ENCODE measurements at regions not wholly inside any gene's neighbourhood (a gene's known extent, or its start where the extent isn't known, plus 50 kb on each side); places are given as distances from the start of the nearest gene placed in this dataset.
A peak's percentile ranks its signal among the peaks of the same experiment; 100 is the strongest.
"Not testable (repeated sequence)": the region's sequence is repeated elsewhere in the genome, so short reads cannot be mapped to it uniquely, and the experiment has no call there.

DNA sequence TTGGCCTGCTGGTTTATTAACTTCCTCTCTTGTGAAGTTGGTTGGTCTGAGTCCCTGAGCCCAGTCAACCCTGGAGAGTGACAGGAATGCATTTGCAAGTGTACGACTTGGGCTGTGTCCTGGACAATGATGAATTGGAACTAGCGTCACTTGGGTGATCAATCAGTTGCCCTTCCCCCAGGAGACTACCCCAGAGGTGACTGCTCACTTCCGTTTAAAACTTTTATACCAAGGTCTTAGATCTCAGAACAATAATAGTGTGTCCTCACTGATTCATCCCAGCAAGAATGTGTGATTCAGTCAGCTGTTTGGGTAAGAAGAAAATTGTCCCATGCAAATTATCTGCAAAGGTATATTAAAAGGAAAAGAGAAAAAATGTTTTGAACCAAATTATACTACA is 102.9 kb upstream of the ARMC3 start:
- BruUV-seq (replicated peaks): no TSS peak
- no peak for DNase-seq
- Histone ChIP-seq H3K9me3 (0 out of 2 replicates have a peak, but pooled peaks cover 4% of the 10 kb centered on the region), H3K4me1 (peaks cover 31% of the 10 kb centered on the region), H3K4me3 (ENCODE audit: low read depth, low read length) (no peak overlapping the region), H3K36me3 (ENCODE audit: control insufficient read depth, insufficient read depth, low read length) (no peaks in the 10 kb centered on the region), H3K27me3 (replicated peaks; ENCODE audit: control insufficient read depth, insufficient read depth, low read length) (no peaks in the 10 kb centered on the region)
- no peak overlapping the region for H3K27ac Mint-ChIP-seq (ENCODE audit: unreplicated experiment)
- CTCF ChIA-PET: interaction anchor here (0.6 to 0.7 kb wide), 2 partner anchors 288 to 295 kb away, joined by 3 to 9 read pairs; no protein-coding TSS in a partner anchor
- TF ChIP-seq, protein P1, sequence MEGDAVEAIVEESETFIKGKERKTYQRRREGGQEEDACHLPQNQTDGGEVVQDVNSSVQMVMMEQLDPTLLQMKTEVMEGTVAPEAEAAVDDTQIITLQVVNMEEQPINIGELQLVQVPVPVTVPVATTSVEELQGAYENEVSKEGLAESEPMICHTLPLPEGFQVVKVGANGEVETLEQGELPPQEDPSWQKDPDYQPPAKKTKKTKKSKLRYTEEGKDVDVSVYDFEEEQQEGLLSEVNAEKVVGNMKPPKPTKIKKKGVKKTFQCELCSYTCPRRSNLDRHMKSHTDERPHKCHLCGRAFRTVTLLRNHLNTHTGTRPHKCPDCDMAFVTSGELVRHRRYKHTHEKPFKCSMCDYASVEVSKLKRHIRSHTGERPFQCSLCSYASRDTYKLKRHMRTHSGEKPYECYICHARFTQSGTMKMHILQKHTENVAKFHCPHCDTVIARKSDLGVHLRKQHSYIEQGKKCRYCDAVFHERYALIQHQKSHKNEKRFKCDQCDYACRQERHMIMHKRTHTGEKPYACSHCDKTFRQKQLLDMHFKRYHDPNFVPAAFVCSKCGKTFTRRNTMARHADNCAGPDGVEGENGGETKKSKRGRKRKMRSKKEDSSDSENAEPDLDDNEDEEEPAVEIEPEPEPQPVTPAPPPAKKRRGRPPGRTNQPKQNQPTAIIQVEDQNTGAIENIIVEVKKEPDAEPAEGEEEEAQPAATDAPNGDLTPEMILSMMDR (IDR thresholded peaks at IDR 0.05; ENCODE audit: insufficient read depth in 1 of 2, low read depth in 1 of 2, low read length in 1 of 2, severe bottlenecking in 1 of 2, unreplicated experiment in 1 of 2): no peak
- no peaks in the 10 kb centered on the region for H3K27me3 Mint-ChIP-seq (ENCODE audit: insufficient read depth, unreplicated experiment)
- POLR2A ChIA-PET: no interaction called here
- peaks cover 13% of the 10 kb centered on the region for H3K4me1 Mint-ChIP-seq (ENCODE audit: low read depth, unreplicated experiment)
- no peak overlapping the region for H3K4me3 Mint-ChIP-seq (ENCODE audit: unreplicated experiment)
- peaks cover 19% of the 10 kb centered on the region for H3K9me3 Mint-ChIP-seq (ENCODE audit: unreplicated experiment)
- no peaks in the 10 kb centered on the region for H3K36me3 Mint-ChIP-seq (ENCODE audit: insufficient read depth, unreplicated experiment)
- intact Hi-C loops (cut with micrococcal nuclease; ENCODE audit: unreplicated experiment): no loop called here

DNA sequence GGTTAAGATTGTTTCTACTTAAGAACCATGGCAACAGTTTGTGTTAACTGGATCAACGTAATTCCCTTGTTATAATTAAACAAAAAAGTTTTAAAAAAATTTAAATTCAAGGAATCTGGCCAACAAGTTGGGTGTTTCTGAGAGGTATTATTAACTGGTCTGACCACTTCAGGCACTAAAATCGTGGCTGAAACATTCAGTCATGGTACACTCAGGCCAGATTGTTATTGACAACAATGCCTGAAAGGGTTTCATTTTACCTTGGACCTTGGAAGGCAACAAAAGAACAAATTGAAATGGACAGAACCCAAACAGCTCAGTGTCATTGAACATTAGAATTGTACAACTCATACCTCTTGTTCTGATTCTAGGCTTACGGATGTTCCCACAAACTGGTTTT is 103.3 kb upstream of the ARMC3 start:
- BruUV-seq (replicated peaks): no TSS peak
- H3K36me3 Mint-ChIP-seq (ENCODE audit: insufficient read depth, unreplicated experiment): no peaks in the 10 kb centered on the region
- no peak for DNase-seq
- Histone ChIP-seq H3K4me1 (peaks cover 31% of the 10 kb centered on the region), H3K4me3 (ENCODE audit: low read depth, low read length) (no peak overlapping the region), H3K27me3 (replicated peaks; ENCODE audit: control insufficient read depth, insufficient read depth, low read length) (no peaks in the 10 kb centered on the region), H3K36me3 (ENCODE audit: control insufficient read depth, insufficient read depth, low read length) (no peaks in the 10 kb centered on the region), H3K9me3 (0 out of 2 replicates have a peak, but pooled peaks cover 4% of the 10 kb centered on the region)
- intact Hi-C loops (cut with micrococcal nuclease; ENCODE audit: unreplicated experiment): no loop called here
- no peaks in the 10 kb centered on the region for H3K27me3 Mint-ChIP-seq (ENCODE audit: insufficient read depth, unreplicated experiment)
- H3K27ac Mint-ChIP-seq (ENCODE audit: unreplicated experiment): no peak overlapping the region
- peaks cover 19% of the 10 kb centered on the region for H3K9me3 Mint-ChIP-seq (ENCODE audit: unreplicated experiment)
- TF ChIP-seq, protein P1 (IDR thresholded peaks at IDR 0.05; ENCODE audit: insufficient read depth in 1 of 2, low read depth in 1 of 2, low read length in 1 of 2, severe bottlenecking in 1 of 2, unreplicated experiment in 1 of 2): no peak
- no peak overlapping the region for H3K4me3 Mint-ChIP-seq (ENCODE audit: unreplicated experiment)
- POLR2A ChIA-PET: no interaction called here
- H3K4me1 Mint-ChIP-seq (ENCODE audit: low read depth, unreplicated experiment): peaks cover 13% of the 10 kb centered on the region
- CTCF ChIA-PET: interaction anchor here (0.6 kb wide), 1 partner anchor 288 kb away, joined by 9 read pairs; no protein-coding TSS in a partner anchor

DNA sequence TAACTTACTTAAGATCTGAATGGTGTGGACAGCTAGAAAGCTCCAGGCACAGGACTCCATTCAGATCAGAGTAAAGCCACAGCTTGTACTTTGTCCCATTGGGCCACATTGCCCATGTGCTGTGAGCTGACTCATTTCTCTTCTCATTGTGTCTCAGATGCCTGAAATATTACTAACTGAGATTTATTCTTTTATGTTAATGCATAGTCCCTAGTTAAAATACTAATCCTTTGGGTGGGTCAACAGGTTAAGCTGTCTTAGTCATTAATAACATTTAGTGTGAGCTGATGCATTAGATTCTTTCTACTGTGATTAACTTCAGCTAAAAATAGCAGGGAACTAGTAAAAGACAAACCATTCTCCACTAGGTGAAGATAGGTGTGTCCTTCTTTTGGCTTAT is 104.7 kb upstream of the ARMC3 start:
- ChIA-PET POLR2A (no interaction called here), CTCF (interaction anchor here (1.2 kb wide), 1 partner anchor 83 kb away, joined by 3 read pairs; no protein-coding TSS in a partner anchor)
- no peaks in the 10 kb centered on the region for H3K27me3 ChIP-seq (replicated peaks; ENCODE audit: control insufficient read depth, insufficient read depth, low read length)
- H3K4me3 Mint-ChIP-seq (ENCODE audit: unreplicated experiment): peak overlapping the region; percentile 7
- peak; percentile 71 to 80 for DNase-seq
- TF ChIP-seq, protein P1 (IDR thresholded peaks at IDR 0.05; ENCODE audit: insufficient read depth in 1 of 2, low read depth in 1 of 2, low read length in 1 of 2, severe bottlenecking in 1 of 2, unreplicated experiment in 1 of 2): no peak
- H3K36me3 Mint-ChIP-seq (ENCODE audit: insufficient read depth, unreplicated experiment): no peaks in the 10 kb centered on the region
- no peak overlapping the region for H3K4me3 ChIP-seq (ENCODE audit: low read depth, low read length)
- H3K27ac Mint-ChIP-seq (ENCODE audit: unreplicated experiment): peak overlapping the region; percentile 64
- 0 out of 2 replicates have a peak, but pooled peaks cover 4% of the 10 kb centered on the region for H3K9me3 ChIP-seq
- H3K27me3 Mint-ChIP-seq (ENCODE audit: insufficient read depth, unreplicated experiment): no peaks in the 10 kb centered on the region
- BruUV-seq (replicated peaks): no TSS peak
- peaks cover 13% of the 10 kb centered on the region for H3K4me1 Mint-ChIP-seq (ENCODE audit: low read depth, unreplicated experiment)
- peaks cover 31% of the 10 kb centered on the region for H3K4me1 ChIP-seq
- intact Hi-C loops (cut with micrococcal nuclease; ENCODE audit: unreplicated experiment): no loop called here
- peaks cover 19% of the 10 kb centered on the region for H3K9me3 Mint-ChIP-seq (ENCODE audit: unreplicated experiment)
- H3K36me3 ChIP-seq (ENCODE audit: control insufficient read depth, insufficient read depth, low read length): no peaks in the 10 kb centered on the region

DNA sequence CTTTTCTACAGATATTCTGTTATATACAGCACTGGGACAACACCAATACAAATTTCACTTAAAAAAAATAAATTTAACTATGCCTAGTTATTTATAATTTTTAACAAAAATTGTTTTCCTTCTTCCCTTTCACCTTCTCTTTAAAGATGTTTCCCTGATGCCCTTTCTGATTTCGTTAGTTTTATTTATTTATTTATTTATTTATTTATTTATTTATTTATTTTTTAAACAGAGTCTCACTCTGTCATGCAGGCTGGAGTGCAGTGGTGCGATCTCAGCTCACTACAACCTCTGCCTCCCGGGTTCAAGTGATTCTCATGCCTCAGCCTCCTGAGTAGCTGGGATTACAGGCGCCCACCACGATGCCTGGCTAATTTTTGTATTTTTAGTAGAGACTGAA is 105.9 kb upstream of the ARMC3 start:
- peaks cover 13% of the 10 kb centered on the region for H3K4me1 Mint-ChIP-seq (ENCODE audit: low read depth, unreplicated experiment)
- H3K4me1 ChIP-seq: peaks cover 31% of the 10 kb centered on the region
- H3K4me3 Mint-ChIP-seq (ENCODE audit: unreplicated experiment); H3K36me3 ChIP-seq (ENCODE audit: control insufficient read depth, insufficient read depth, low read length); DNase-seq; H3K9me3 ChIP-seq; intact Hi-C loops (cut with micrococcal nuclease; ENCODE audit: unreplicated experiment); CTCF ChIA-PET; H3K36me3 Mint-ChIP-seq (ENCODE audit: insufficient read depth, unreplicated experiment); H3K4me3 ChIP-seq (ENCODE audit: low read depth, low read length); POLR2A ChIA-PET; H3K27me3 Mint-ChIP-seq (ENCODE audit: insufficient read depth, unreplicated experiment); BruUV-seq (replicated peaks); H3K27me3 ChIP-seq (replicated peaks; ENCODE audit: control insufficient read depth, insufficient read depth, low read length): not testable (repeated sequence)
- peaks cover 19% of the 10 kb centered on the region for H3K9me3 Mint-ChIP-seq (ENCODE audit: unreplicated experiment)
- H3K27ac Mint-ChIP-seq (ENCODE audit: unreplicated experiment): peak overlapping the region; percentile 64

Data from Caco-2 (cell line).